H1 (cell line): ENCODE measurements at regions not wholly inside any gene's neighbourhood (a gene's known extent, or its start where the extent isn't known, plus 50 kb on each side); places are given as distances from the start of the nearest gene placed in this dataset.

ENCODE experiments used
- CTCF ChIA-PET: fragments of 300-600 bp; sonication (Branson Sonifier 250); formaldehyde crosslinking; loops from one replicate; lab custom pipeline; 2021; ENCODE audit not compliant: partially characterized antibody; lab: Charles Lee
- POLR2A ChIA-PET: fragments of 300-600 bp; sonication (Branson Sonifier 250); formaldehyde crosslinking; loops from one replicate; lab custom pipeline; 2021; ENCODE audit warnings: inconsistent platforms; ENCODE audit not compliant: partially characterized antibody; lab: Charles Lee
- DNase-seq, 2 experiments: peaks; one replicate each; pipeline versions ENCODE4 v3.0.0 to v3.0.0-alpha.2; 2010 to 2022; ENCODE audit warnings: low spot score in 2 of 2, low read depth in 1 of 2, mixed read lengths in 1 of 2
- FAIRE-seq: peaks from 2 replicates; lab custom pipeline; 2011; peaks lifted over from hg19 to GRCh38; lab: Jason Lieb, UNC
- H2AFZ ChIP-seq: 2 replicates; pipeline ENCODE4 v1.8.1; 2012; ENCODE audit warnings: low read length, inconsistent platforms
- H2AK5ac ChIP-seq: 2 replicates; pipeline ENCODE4 v1.6.1; 2013; ENCODE audit warnings: low read depth, low read length
- H2BK120ac ChIP-seq: replicated peaks from 2 replicates; pipeline ENCODE3; 2013; ENCODE audit warnings: low read depth, low read length, inconsistent platforms
- H2BK12ac ChIP-seq: 2 replicates; pipeline ENCODE4 v1.6.1; 2013; ENCODE audit warnings: low read depth, low read length
- H2BK15ac ChIP-seq: 2 replicates; pipeline ENCODE4 v1.6.1; 2013; ENCODE audit warnings: low read length
- H2BK20ac ChIP-seq: 2 replicates; pipeline ENCODE4 v1.6.1; 2013; ENCODE audit warnings: low read length
- H2BK5ac ChIP-seq: 2 replicates; pipeline ENCODE4 v1.6.1; 2013; ENCODE audit warnings: low read depth, low read length
- H3K14ac ChIP-seq: 2 replicates; pipeline ENCODE4 v1.6.1; 2013; ENCODE audit warnings: inconsistent platforms; ENCODE audit not compliant: insufficient read length
- H3K18ac ChIP-seq: 2 replicates; pipeline ENCODE4 v1.6.1; 2013; ENCODE audit warnings: low read length; ENCODE audit errors: extremely low read depth
- H3K23ac ChIP-seq: 2 replicates; pipeline ENCODE4 v1.6.1; 2013; ENCODE audit warnings: inconsistent platforms; ENCODE audit not compliant: insufficient read length
- H3K23me2 ChIP-seq: 2 replicates; pipeline ENCODE4 v1.6.1; 2013; ENCODE audit warnings: low read depth, low read length
- H3K27ac ChIP-seq: 2 replicates; pipeline ENCODE4 v1.6.1; 2011; ENCODE audit warnings: low read depth, low read length, inconsistent platforms
- H3K27me3 ChIP-seq, 4 experiments: replicated peaks in 1 of 4; 1 replicate in 1 of 4; 2 replicates in 3 of 4; pipeline versions ENCODE4 v1.6.1 to v1.8.1; 2011 to 2013; ENCODE audit warnings: low read length in 3 of 4, mild to moderate bottlenecking in 3 of 4, inconsistent platforms in 2 of 4, mixed read lengths in 2 of 4, moderate library complexity in 1 of 4; ENCODE audit not compliant: control insufficient read depth in 3 of 4, insufficient read depth in 3 of 4; ENCODE audit errors: extremely low read depth in 1 of 4
- H3K36me3 ChIP-seq, 4 experiments: 2 replicates each; pipeline versions ENCODE4 v1.6.1 to v1.8.1; 2011 to 2013; ENCODE audit warnings: mild to moderate bottlenecking in 4 of 4, low read length in 3 of 4, moderate library complexity in 2 of 4, control low read depth in 1 of 4, inconsistent platforms in 1 of 4; ENCODE audit not compliant: insufficient read depth in 4 of 4, control insufficient read depth in 2 of 4
- H3K4ac ChIP-seq: replicated peaks from 2 replicates; pipeline ENCODE3; 2013; ENCODE audit warnings: low read length, low read depth, mixed read lengths, inconsistent platforms; ENCODE audit not compliant: insufficient read length
- H3K4me1 ChIP-seq, 4 experiments: replicated peaks in 1 of 4; 1 replicate in 1 of 4; 2 replicates in 3 of 4; pipeline versions ENCODE4 v1.6.1 to v1.8.1; 2011 to 2013; ENCODE audit warnings: low read length in 3 of 4, inconsistent platforms in 2 of 4, mixed read lengths in 1 of 4; ENCODE audit not compliant: insufficient read depth in 4 of 4, control insufficient read depth in 3 of 4
- H3K4me2 ChIP-seq, 2 experiments: 2 replicates each; pipeline versions ENCODE4 v1.6.1 to v1.8.1; 2011 to 2013; ENCODE audit warnings: low read depth in 2 of 2, low read length in 2 of 2, control low read depth in 1 of 2, inconsistent platforms in 1 of 2, mild to moderate bottlenecking in 1 of 2; ENCODE audit not compliant: insufficient read depth in 1 of 2
- H3K4me3 ChIP-seq, 4 experiments: fragments of 200-600, 300-600 bp in 1 of 4; sonication (generic), shearing (Covaris generic), sonication (Bioruptor Twin) in 1 of 4; 2 replicates each; pipeline versions ENCODE4 v1.5.1 to v1.8.1; 2011 to 2016; ENCODE audit warnings: low read length in 4 of 4, low read depth in 3 of 4, control low read depth in 2 of 4, inconsistent platforms in 2 of 4, mild to moderate bottlenecking in 2 of 4, mixed read lengths in 1 of 4, moderate library complexity in 1 of 4; ENCODE audit not compliant: insufficient read depth in 2 of 4; ENCODE audit errors: extremely low read depth in 1 of 4
- H3K56ac ChIP-seq: replicated peaks from 2 replicates; pipeline ENCODE3; 2013; ENCODE audit warnings: low read depth, mild to moderate bottlenecking, mixed read lengths, low read length, inconsistent platforms; ENCODE audit not compliant: insufficient read length
- H3K79me1 ChIP-seq: 2 replicates; pipeline ENCODE4 v1.6.1; 2013; ENCODE audit warnings: low read depth, low read length, control low read depth
- H3K79me2 ChIP-seq, 2 experiments: 2 replicates each; pipeline versions ENCODE4 v1.6.1 to v1.8.1; 2012 to 2013; ENCODE audit warnings: low read length in 2 of 2, mild to moderate bottlenecking in 2 of 2, inconsistent platforms in 1 of 2; ENCODE audit not compliant: insufficient read depth in 2 of 2, control insufficient read depth in 1 of 2
- H3K9ac ChIP-seq, 4 experiments: replicated peaks in 1 of 4; 1 replicate in 1 of 4; 2 replicates in 3 of 4; pipeline versions ENCODE4 v1.6.1 to v1.8.1; 2011 to 2013; ENCODE audit warnings: low read depth in 3 of 4, low read length in 3 of 4, control low read depth in 2 of 4, mild to moderate bottlenecking in 2 of 4, moderate library complexity in 2 of 4, inconsistent platforms in 1 of 4; ENCODE audit errors: extremely low read depth in 1 of 4
- H3K9me3 ChIP-seq, 2 experiments: 2 replicates each; pipeline versions ENCODE4 v1.6.1 to v1.8.1; 2012 to 2013; ENCODE audit warnings: mild to moderate bottlenecking in 2 of 2, moderate library complexity in 2 of 2, control low read depth in 1 of 2, inconsistent platforms in 1 of 2, low read depth in 1 of 2, low read length in 1 of 2, mixed read lengths in 1 of 2; ENCODE audit not compliant: insufficient read depth in 2 of 2
- H4K20me1 ChIP-seq, 2 experiments: replicated peaks in 1 of 2; 2 replicates each; pipeline versions ENCODE3 to v1.8.1; 2011 to 2013; ENCODE audit warnings: inconsistent platforms in 2 of 2, low read length in 2 of 2, mild to moderate bottlenecking in 1 of 2; ENCODE audit not compliant: insufficient read depth in 2 of 2, control insufficient read depth in 1 of 2
- H4K5ac ChIP-seq: 2 replicates; pipeline ENCODE4 v1.6.1; 2013; ENCODE audit warnings: low read length, low read depth, mixed read lengths, inconsistent platforms; ENCODE audit not compliant: insufficient read length
- H4K8ac ChIP-seq: 2 replicates; pipeline ENCODE4 v1.8.0; 2013; ENCODE audit warnings: mild to moderate bottlenecking, moderate library complexity, low read length, inconsistent platforms; ENCODE audit not compliant: insufficient read depth; ENCODE audit errors: extremely low read depth
- H4K91ac ChIP-seq: replicated peaks from 2 replicates; pipeline ENCODE3; 2013; ENCODE audit warnings: low read length, mixed read lengths, inconsistent platforms; ENCODE audit not compliant: insufficient read length
- ASH2L ChIP-seq: fragments of 200-600, 300-600 bp; sonication (generic); IDR thresholded peaks from one replicate; pipeline ENCODE4 v1.7.1; 2017; ENCODE audit warnings: low read length
- BACH1 ChIP-seq: IDR thresholded peaks from 2 replicates; pipeline ENCODE4 v1.6.1; 2012; ENCODE audit warnings: low read length, improper control_type of control experiment
- BRCA1 ChIP-seq: IDR thresholded peaks from 2 replicates; pipeline ENCODE4 v1.6.1; 2012; ENCODE audit warnings: low read depth, low read length, improper control_type of control experiment
- CREB1 ChIP-seq: IDR thresholded peaks from 2 replicates; pipeline ENCODE4 v1.6.1; 2012; ENCODE audit warnings: inconsistent platforms
- FOSL1 ChIP-seq: IDR thresholded peaks from 2 replicates; pipeline ENCODE4 v1.6.1; 2011; ENCODE audit warnings: mild to moderate bottlenecking, low read depth, low read length, moderate library complexity; ENCODE audit not compliant: insufficient read depth
- GTF2F1 ChIP-seq: IDR thresholded peaks from 2 replicates; pipeline ENCODE4 v1.6.1; 2012; ENCODE audit warnings: low read depth, low read length, improper control_type of control experiment, borderline replicate concordance
- SIRT6 ChIP-seq: IDR thresholded peaks from one replicate; pipeline ENCODE4 v1.7.1; 2012; ENCODE audit warnings: low read length, inconsistent platforms
- TF ChIP-seq, protein P1 (sequence below): IDR thresholded peaks from 2 replicates; pipeline ENCODE4 v1.6.1; 2012; ENCODE audit warnings: inconsistent platforms
- TF ChIP-seq, protein P2 (sequence below): IDR thresholded peaks from 2 replicates; pipeline ENCODE4 v1.6.1; 2012; ENCODE audit warnings: low read length, inconsistent platforms
- TF ChIP-seq, protein P3 (sequence below), 3 experiments: IDR thresholded peaks; 1 replicate in 2 of 3; 2 replicates in 1 of 3; pipeline versions ENCODE4 v1.5.1 to v1.6.1; 2011; ENCODE audit warnings: low read length in 3 of 3, mild to moderate bottlenecking in 3 of 3, inconsistent platforms in 2 of 3, low read depth in 1 of 3, moderate library complexity in 1 of 3; ENCODE audit not compliant: insufficient read depth in 1 of 3; ENCODE audit errors: control extremely low read depth in 1 of 3
- TF ChIP-seq, protein P4 (sequence below): IDR thresholded peaks from 2 replicates; pipeline ENCODE4 v1.6.1; 2011; ENCODE audit warnings: low read depth, mild to moderate bottlenecking, low read length; ENCODE audit not compliant: insufficient read depth

DNA sequence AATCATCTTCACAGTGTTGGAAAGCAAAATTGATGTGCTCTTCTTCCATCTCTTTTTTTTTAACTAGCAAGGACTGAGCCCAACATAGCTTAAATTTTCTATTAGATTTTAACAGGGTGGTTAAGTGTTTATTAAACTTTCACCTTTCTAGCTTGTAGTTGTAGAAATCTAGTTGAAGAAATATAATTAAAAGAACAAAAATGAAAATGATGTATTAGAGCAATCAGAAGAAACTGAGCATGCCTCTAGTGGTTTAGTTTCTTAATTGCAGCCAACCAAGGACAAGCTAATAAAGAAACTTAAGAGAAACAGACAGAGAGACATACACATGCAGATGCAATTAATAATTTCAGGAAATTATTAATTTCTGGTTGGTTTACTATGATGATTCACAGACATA is 673.0 kb upstream of the LMO3 start:
- H2BK20ac ChIP-seq = no peak overlapping the region
- no peak overlapping the region for H3K23ac ChIP-seq
- H4K5ac ChIP-seq = no peak overlapping the region
- CTCF ChIA-PET = interaction anchor here (0.6 to 1.7 kb wide), 8 partner anchors 8 to 307 kb away, joined by 3 to 7 read pairs (median 4); no protein-coding TSS in a partner anchor
- H3K14ac ChIP-seq = no peak overlapping the region
- no peaks in the 10 kb centered on the region for H3K36me3 ChIP-seq
- H3K27me3 ChIP-seq = no peaks in the 10 kb centered on the region
- DNase-seq (no peak), FAIRE-seq (no peak)
- H2BK12ac ChIP-seq = no peak overlapping the region
- H3K4me3 ChIP-seq = no peak overlapping the region
- no peak overlapping the region for H2BK5ac ChIP-seq
- POLR2A ChIA-PET = no interaction called here
- H4K20me1 ChIP-seq = no peaks in the 10 kb centered on the region
- no peak overlapping the region for H3K4ac ChIP-seq
- no peak overlapping the region for H3K56ac ChIP-seq
- H2BK120ac ChIP-seq = no peak overlapping the region
- H2AK5ac ChIP-seq = no peak overlapping the region
- no peak overlapping the region for H3K18ac ChIP-seq
- H2BK15ac ChIP-seq = no peak overlapping the region
- H3K9ac ChIP-seq = no peak overlapping the region
- H4K8ac ChIP-seq = no peak overlapping the region
- no peak overlapping the region for H4K91ac ChIP-seq
- no peaks in the 10 kb centered on the region for H3K79me1 ChIP-seq
- H3K23me2 ChIP-seq = no peaks in the 10 kb centered on the region
- no peaks in the 10 kb centered on the region for H3K4me1 ChIP-seq
- H2AFZ ChIP-seq = no peak overlapping the region
- H3K79me2 ChIP-seq = no peaks in the 10 kb centered on the region
- peaks cover 0 to 2% of the 10 kb centered on the region in 2 experiments; a peak in 1 of 4 replicates for H3K9me3 ChIP-seq
- H3K27ac ChIP-seq = no peak overlapping the region
- H3K4me2 ChIP-seq = no peak overlapping the region
- TF ChIP-seq FOSL1 (no peak), BACH1 (no peak), BRCA1 (no peak), ASH2L (no peak), GTF2F1 (no peak), SIRT6 (no peak), CREB1 (no peak)
- TF ChIP-seq, protein P1, sequence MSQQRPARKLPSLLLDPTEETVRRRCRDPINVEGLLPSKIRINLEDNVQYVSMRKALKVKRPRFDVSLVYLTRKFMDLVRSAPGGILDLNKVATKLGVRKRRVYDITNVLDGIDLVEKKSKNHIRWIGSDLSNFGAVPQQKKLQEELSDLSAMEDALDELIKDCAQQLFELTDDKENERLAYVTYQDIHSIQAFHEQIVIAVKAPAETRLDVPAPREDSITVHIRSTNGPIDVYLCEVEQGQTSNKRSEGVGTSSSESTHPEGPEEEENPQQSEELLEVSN = no peak
- TF ChIP-seq, protein P2, sequence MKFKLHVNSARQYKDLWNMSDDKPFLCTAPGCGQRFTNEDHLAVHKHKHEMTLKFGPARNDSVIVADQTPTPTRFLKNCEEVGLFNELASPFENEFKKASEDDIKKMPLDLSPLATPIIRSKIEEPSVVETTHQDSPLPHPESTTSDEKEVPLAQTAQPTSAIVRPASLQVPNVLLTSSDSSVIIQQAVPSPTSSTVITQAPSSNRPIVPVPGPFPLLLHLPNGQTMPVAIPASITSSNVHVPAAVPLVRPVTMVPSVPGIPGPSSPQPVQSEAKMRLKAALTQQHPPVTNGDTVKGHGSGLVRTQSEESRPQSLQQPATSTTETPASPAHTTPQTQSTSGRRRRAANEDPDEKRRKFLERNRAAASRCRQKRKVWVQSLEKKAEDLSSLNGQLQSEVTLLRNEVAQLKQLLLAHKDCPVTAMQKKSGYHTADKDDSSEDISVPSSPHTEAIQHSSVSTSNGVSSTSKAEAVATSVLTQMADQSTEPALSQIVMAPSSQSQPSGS = no peak
- TF ChIP-seq, protein P3, sequence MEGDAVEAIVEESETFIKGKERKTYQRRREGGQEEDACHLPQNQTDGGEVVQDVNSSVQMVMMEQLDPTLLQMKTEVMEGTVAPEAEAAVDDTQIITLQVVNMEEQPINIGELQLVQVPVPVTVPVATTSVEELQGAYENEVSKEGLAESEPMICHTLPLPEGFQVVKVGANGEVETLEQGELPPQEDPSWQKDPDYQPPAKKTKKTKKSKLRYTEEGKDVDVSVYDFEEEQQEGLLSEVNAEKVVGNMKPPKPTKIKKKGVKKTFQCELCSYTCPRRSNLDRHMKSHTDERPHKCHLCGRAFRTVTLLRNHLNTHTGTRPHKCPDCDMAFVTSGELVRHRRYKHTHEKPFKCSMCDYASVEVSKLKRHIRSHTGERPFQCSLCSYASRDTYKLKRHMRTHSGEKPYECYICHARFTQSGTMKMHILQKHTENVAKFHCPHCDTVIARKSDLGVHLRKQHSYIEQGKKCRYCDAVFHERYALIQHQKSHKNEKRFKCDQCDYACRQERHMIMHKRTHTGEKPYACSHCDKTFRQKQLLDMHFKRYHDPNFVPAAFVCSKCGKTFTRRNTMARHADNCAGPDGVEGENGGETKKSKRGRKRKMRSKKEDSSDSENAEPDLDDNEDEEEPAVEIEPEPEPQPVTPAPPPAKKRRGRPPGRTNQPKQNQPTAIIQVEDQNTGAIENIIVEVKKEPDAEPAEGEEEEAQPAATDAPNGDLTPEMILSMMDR (IDR thresholded peaks at IDR 0.05; ENCODE audit: control extremely low read depth in 1 of 3, insufficient read depth in 1 of 3, low read depth in 1 of 3, low read length in 3 of 3) = peak in 1 of 3 experiments; percentile 32; a peak in 2 of 4 replicates
- TF ChIP-seq, protein P4, sequence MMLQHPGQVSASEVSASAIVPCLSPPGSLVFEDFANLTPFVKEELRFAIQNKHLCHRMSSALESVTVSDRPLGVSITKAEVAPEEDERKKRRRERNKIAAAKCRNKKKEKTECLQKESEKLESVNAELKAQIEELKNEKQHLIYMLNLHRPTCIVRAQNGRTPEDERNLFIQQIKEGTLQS = no peak
